Small intestine (tissue), 7 donors: ENCODE measurements at regions not wholly inside any gene's neighbourhood (a gene's known extent, or its start where the extent isn't known, plus 50 kb on each side); places are given as distances from the start of the nearest gene placed in this dataset.
A peak's percentile ranks its signal among the peaks of the same experiment; 100 is the strongest.

Experiments used
- DNase-seq, 2 donors: peaks; one replicate each; pipeline versions ENCODE4 v3.0.0 to v3.0.0-alpha.2; 2013
- FAIRE-seq: peaks from 2 replicates; lab custom pipeline; 2012; peaks lifted over from hg19 to GRCh38; lab: Jason Lieb, UNC
- H3K27ac ChIP-seq, 3 donors: one replicate each; pipeline ENCODE4 v1.5.1; 2013; ENCODE audit warnings: low read length in 2 of 3, mild to moderate bottlenecking in 2 of 3, control low read depth in 1 of 3, inconsistent platforms in 1 of 3, low read depth in 1 of 3, moderate library complexity in 1 of 3
- H3K27me3 ChIP-seq, 3 donors: one replicate each; pipeline ENCODE4 v1.6.1; 2013; ENCODE audit warnings: low read length in 3 of 3, inconsistent platforms in 1 of 3; ENCODE audit not compliant: control insufficient read depth in 3 of 3, insufficient read depth in 3 of 3
- H3K36me3 ChIP-seq, 3 donors: one replicate each; pipeline ENCODE4 v1.6.1; 2013; ENCODE audit warnings: low read length in 3 of 3, inconsistent platforms in 1 of 3, low read depth in 1 of 3, mild to moderate bottlenecking in 1 of 3, moderate library complexity in 1 of 3; ENCODE audit not compliant: control insufficient read depth in 3 of 3, insufficient read depth in 2 of 3
- H3K4me1 ChIP-seq, 3 donors: one replicate each; pipeline ENCODE4 v1.6.1; 2013; ENCODE audit warnings: low read length in 2 of 3, inconsistent platforms in 1 of 3, low read depth in 1 of 3, mild to moderate bottlenecking in 1 of 3, moderate library complexity in 1 of 3; ENCODE audit not compliant: control insufficient read depth in 3 of 3, insufficient read depth in 2 of 3
- H3K4me3 ChIP-seq, 3 donors: one replicate each; pipeline ENCODE4 v1.5.1; 2013; ENCODE audit warnings: low read length in 3 of 3, control low read depth in 1 of 3, inconsistent platforms in 1 of 3, low read depth in 1 of 3, mild to moderate bottlenecking in 1 of 3, moderate library complexity in 1 of 3
- H3K9me3 ChIP-seq, 2 donors: one replicate each; pipeline ENCODE4 v1.6.1; 2013; ENCODE audit warnings: low read depth in 1 of 2, low read length in 1 of 2; ENCODE audit not compliant: control insufficient read depth in 2 of 2, insufficient read depth in 1 of 2
- WGBS, 3 donors: extraction: QIAGEN DNeasy Blood & Tissue Kit; methylation state at CpG; one replicate each; pipeline ENCODE4 v1.1.7; 2013; 5-methylcytosine and 5-hydroxymethylcytosine counted together
- donor health status: healthy with polysubstance abuse.
- donor health status: control.
- donor health status: control.
- donor health status: Bipolar disorder and iron deficiency.
- donor health status: healthy.

DNA sequence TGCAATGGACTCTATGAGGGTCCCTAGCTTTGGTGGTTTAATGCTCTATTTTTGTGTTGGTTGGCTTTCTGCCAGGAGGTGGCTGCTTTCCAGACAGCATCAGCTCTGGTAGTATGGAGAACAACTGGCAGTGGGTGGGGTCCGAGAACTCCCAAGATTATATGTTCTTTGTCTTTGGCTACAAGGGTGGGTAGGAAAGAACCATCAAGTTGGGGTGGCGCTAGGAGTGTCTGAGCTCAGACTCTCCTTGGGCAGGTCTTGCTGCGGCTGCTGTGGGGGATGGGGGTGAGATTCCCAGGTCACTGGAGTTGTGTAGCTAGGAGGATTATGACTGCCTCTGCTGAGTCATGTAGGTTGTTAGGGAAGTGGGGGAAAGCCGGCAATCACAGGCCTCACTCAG is 976.1 kb upstream of the GYPC start:
- no peak overlapping the region for H3K4me3 ChIP-seq
- no peaks in the 10 kb centered on the region for H3K27me3 ChIP-seq
- no peaks in the 10 kb centered on the region for H3K4me1 ChIP-seq
- no peaks in the 10 kb centered on the region for H3K36me3 ChIP-seq
- peaks cover 0 to 6% of the 10 kb centered on the region in 2 donors for H3K9me3 ChIP-seq
- WGBS, 3 donors, result 67 to 82% (median 78%) methylated on average over 4 of the region's 4 CpGs
- no peak overlapping the region for H3K27ac ChIP-seq
- FAIRE-seq (no peak), DNase-seq (no peak)

DNA sequence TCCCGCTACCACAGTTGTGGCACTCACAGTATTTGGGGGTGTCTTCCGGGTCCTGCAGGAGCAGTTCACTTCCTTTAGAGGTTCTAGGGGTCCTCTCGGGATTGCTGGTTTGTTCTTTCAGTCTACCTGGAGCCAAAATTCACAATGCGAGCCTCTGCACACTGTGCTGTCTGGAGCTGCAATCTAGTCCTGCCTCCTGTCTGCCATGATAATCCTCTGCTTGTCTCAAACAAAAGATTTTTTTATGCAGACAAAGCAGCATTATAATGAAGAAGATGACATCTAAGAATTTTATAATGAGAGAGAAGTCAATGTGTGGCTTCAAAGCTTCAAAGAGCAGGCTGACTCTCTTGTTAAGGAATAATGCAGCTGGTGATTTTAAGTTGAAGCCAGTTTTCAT is 975.1 kb upstream of the GYPC start:
- H3K27ac ChIP-seq, result no peak overlapping the region
- 82 to 93% (median 87%) methylated on average over 4 of the region's 4 CpGs for WGBS, 3 donors
- peaks cover 0 to 6% of the 10 kb centered on the region in 2 donors for H3K9me3 ChIP-seq
- FAIRE-seq (no peak), DNase-seq (no peak)
- H3K4me1 ChIP-seq, result no peaks in the 10 kb centered on the region
- no peak overlapping the region for H3K4me3 ChIP-seq
- H3K27me3 ChIP-seq, result no peaks in the 10 kb centered on the region
- no peaks in the 10 kb centered on the region for H3K36me3 ChIP-seq

DNA sequence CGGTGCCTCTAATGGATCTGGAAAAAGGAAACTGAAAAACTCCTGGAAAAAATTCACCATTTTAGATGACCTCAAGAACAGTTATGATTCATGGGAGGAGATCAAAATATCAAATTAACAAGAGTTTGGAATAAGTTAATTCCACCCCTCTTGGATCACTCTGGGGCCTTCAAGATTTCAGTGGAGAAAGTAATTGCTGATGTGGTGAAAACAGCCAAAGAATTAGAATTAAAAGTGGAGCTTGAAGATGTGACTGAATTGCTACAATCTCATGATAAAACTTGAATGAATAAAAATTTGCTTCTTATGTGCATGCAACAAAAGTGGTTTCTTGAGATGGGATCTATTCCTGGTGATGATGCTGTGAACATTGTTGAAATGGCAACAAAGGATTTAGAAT is 974.4 kb upstream of the GYPC start:
- WGBS, 3 donors, result 80 to 92% (median 84%) methylated on average over 1 of the region's 1 CpG
- H3K4me3 ChIP-seq, result no peak overlapping the region
- H3K36me3 ChIP-seq, result no peaks in the 10 kb centered on the region
- peaks cover 0 to 6% of the 10 kb centered on the region in 2 donors for H3K9me3 ChIP-seq
- H3K4me1 ChIP-seq, result no peaks in the 10 kb centered on the region
- no peak overlapping the region for H3K27ac ChIP-seq
- no peaks in the 10 kb centered on the region for H3K27me3 ChIP-seq
- no peak for FAIRE-seq
- no peak for DNase-seq

DNA sequence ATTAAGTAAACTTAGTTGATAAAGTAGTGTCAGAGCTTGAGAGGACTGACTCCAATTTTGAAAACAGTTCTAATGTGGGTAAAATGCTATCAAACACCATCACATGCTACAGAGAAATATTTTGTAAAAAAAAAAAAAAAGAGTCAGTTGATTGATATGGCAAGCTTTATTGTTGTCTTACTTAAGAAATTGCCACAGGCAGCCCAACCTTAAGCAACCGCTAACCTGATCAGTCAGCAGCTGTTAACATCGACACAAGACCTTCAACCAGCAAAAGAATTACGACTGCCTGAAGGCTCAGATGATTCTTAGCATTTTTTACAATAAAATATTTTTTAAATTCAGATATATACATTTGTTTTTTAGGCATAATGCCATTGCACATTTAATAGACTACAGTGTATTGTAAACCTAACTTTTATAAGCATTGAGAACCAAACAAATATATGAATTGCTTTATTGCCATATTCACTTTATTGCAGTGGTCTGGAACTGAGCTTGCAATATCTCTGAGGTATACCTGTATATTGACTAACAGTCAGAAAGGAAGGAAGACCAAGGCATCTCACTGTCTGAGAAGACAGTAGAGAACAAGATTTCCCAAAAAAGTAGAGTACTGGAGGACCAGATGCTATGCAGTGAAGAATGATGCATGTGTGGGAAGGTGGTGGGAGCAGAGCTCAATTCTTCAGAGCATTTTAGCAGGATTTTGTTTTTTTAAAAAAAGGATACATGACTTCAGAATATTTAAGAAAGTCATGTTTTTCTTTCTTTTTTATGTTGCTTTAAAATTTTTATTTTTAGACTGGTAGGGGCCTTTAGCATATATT is 973.8 kb upstream of the GYPC start:
- DNase-seq (no peak), FAIRE-seq (no peak)

DNA sequence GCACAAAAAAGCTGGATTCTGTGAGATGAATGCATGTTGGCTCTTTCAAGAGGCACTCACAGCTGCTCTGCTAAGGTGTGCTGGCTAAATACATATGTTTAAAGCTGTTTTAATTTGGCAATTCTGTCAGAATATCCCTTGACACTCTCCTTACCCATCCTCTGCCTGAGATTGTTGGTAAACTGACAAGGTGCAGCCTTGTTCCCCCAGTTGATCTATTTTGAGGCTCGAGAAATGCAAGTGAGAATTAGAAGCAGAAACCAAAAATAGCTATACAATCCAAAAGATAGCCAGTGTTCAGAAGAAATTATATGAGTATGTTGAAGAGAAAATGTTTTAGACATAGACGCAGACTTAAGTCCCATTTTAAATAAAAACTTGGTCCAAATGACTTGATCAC is 971.7 kb upstream of the GYPC start:
- no peaks in the 10 kb centered on the region for H3K36me3 ChIP-seq
- H3K4me3 ChIP-seq, result no peak overlapping the region
- FAIRE-seq, result no peak
- no peaks in the 10 kb centered on the region for H3K27me3 ChIP-seq
- peaks cover 0 to 6% of the 10 kb centered on the region in 2 donors for H3K9me3 ChIP-seq
- 81 to 90% (median 83%) methylated on average over 2 of the region's 2 CpGs for WGBS, 3 donors
- DNase-seq, result no peak
- H3K4me1 ChIP-seq, result no peaks in the 10 kb centered on the region
- no peak overlapping the region for H3K27ac ChIP-seq

More for the DNA sequence above, 973.8 kb upstream of the GYPC start:
- 58 to 69% (median 64%) methylated on average over 3 of the region's 3 CpGs for WGBS, 3 donors
- Histone ChIP-seq H3K27ac (no peak overlapping the region), H3K4me3 (no peak overlapping the region), H3K4me1 (no peaks in the 10 kb centered on the region), H3K27me3 (no peaks in the 10 kb centered on the region), H3K9me3 (peaks cover 0 to 6% of the 10 kb centered on the region in 2 donors), H3K36me3 (no peaks in the 10 kb centered on the region)

DNA sequence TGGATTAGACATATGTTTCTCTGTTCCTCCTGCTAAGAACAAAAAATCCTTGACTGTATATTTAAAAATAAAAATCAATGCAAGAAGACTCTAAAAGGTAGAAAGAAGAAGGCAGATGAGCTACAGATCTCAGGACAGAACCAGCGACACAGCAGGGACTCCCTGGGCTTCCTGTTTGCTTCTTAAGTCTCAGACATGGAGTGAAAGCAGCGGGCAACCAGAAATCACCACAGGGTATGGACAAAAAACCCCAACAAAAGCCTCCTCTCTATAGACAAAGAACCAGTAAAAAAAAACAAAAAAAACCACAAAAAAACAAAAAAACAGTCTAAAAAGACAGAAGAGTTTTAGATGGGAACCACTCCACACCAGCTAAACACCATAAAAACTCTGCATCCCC is 971.0 kb upstream of the GYPC start:
- FAIRE-seq (no peak), DNase-seq (no peak)
- no peaks in the 10 kb centered on the region for H3K4me1 ChIP-seq
- H3K4me3 ChIP-seq, result no peak overlapping the region
- peaks cover 0 to 4% of the 10 kb centered on the region in 2 donors for H3K9me3 ChIP-seq
- H3K36me3 ChIP-seq, result no peaks in the 10 kb centered on the region
- H3K27ac ChIP-seq, result no peak overlapping the region
- H3K27me3 ChIP-seq, result no peaks in the 10 kb centered on the region
- WGBS, 3 donors, result 57 to 75% (median 65%) methylated on average over 2 of the region's 2 CpGs

DNA sequence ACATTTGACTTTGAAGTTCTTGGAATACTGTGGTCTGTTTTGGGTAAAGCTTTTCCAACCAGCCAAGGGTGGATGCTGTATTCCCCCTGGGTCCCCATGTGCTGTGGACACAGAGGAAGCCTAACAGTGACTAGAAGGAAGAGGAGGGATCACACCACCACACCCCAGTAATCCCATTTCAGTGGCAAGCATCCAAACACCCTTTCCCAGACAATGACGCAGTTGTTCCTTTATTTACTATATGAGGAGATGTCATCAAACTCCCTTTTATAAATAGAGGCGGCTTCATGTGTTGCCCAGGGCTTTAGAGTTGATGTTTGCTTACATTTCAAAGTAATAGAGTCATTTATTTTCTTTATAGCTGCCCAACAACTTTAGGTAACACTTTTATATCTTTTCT is 959.4 kb upstream of the GYPC start:
- H3K27me3 ChIP-seq, result no peaks in the 10 kb centered on the region
- FAIRE-seq, result no peak
- H3K4me3 ChIP-seq, result no peak overlapping the region
- WGBS, 3 donors, result 18 to 40% (median 32%) methylated on average over 2 of the region's 2 CpGs
- peak; percentile 3 to 16 for DNase-seq
- H3K36me3 ChIP-seq, result no peaks in the 10 kb centered on the region
- no peaks in the 10 kb centered on the region for H3K9me3 ChIP-seq
- H3K27ac ChIP-seq, result no peak overlapping the region
- no peaks in the 10 kb centered on the region for H3K4me1 ChIP-seq

DNA sequence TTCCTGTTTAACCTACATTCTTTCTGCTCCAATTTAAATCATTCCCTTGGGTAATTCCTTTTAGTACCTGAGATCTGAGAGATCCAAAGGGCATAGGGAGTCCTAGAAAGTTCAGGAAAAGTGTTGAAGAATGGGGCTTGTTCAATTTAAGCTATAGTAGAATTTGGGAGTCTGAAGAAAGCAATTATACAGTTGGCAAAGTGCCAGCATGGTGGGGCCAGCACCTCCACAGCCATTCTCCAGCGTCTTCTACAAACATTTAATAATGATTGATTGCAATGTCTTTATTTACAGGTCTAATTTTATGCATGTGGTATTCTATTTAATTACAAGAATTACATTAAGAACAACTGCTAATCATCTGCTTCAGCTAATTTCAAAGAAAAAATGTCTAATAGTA is 957.7 kb upstream of the GYPC start:
- Histone ChIP-seq H3K27me3 (no peaks in the 10 kb centered on the region), H3K36me3 (no peaks in the 10 kb centered on the region)
- peak in 1 of 2 donors; percentile 0 for DNase-seq

DNA sequence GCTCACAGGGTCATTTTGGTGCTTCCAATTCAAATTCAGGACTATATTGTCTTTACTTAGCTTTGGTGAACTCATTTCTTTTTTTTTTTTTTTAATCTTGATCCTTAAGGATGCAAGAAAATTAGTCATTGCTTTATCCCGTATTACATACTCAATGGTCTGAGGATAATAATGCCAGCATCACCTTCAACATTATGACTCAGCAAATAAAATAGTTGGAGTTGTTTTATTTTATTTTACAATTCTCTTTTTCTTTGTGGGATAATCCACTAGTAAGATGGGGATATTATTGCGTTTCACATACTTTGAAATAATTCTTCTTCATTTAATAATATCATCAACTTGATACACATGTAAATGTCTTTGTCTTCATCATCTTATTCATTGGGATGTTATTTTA is 954.9 kb upstream of the GYPC start:
- no peaks in the 10 kb centered on the region for H3K36me3 ChIP-seq
- no peak overlapping the region for H3K27ac ChIP-seq
- no peak for FAIRE-seq
- no peaks in the 10 kb centered on the region for H3K4me1 ChIP-seq
- H3K27me3 ChIP-seq, result no peaks in the 10 kb centered on the region
- H3K9me3 ChIP-seq, result no peaks in the 10 kb centered on the region
- no peak for DNase-seq
- no peak overlapping the region for H3K4me3 ChIP-seq
- 84 to 90% (median 86%) methylated on average over 2 of the region's 2 CpGs for WGBS, 3 donors

More for the DNA sequence above, 957.7 kb upstream of the GYPC start:
- Histone ChIP-seq H3K9me3 (no peaks in the 10 kb centered on the region), H3K27ac (no peak overlapping the region), H3K4me1 (no peaks in the 10 kb centered on the region), H3K4me3 (no peak overlapping the region)
- FAIRE-seq, result no peak
- WGBS, 3 donors, result 37 to 61% (median 60%) methylated on average over 1 of the region's 1 CpG
